Spleen (tissue), 11 donors: ENCODE measurements at regions not wholly inside any gene's neighbourhood (a gene's known extent, or its start where the extent isn't known, plus 50 kb on each side); places are given as distances from the start of the nearest gene placed in this dataset.

Source experiments
- DNase-seq: peaks from one replicate; pipeline ENCODE4 v3.0.0-alpha.2; 2020
- H3K27ac ChIP-seq, 8 donors: fragments of 200-600 bp; sonication (generic) in 7 of 8; 1 replicate in 4 of 8; 2 replicates in 4 of 8; pipeline versions ENCODE4 v1.5.0 to v1.8.0; 2016 to 2021; ENCODE audit warnings: inconsistent platforms in 4 of 8, mild to moderate bottlenecking in 4 of 8, moderate library complexity in 1 of 8
- H3K27me3 ChIP-seq, 7 donors: fragments of 200-600 bp; sonication (generic) in 6 of 7; replicated peaks in 1 of 7; 1 replicate in 4 of 7; 2 replicates in 3 of 7; pipeline versions ENCODE4 v1.5.0 to v1.8.0; 2016 to 2021; ENCODE audit warnings: inconsistent platforms in 3 of 7, mild to moderate bottlenecking in 1 of 7
- H3K36me3 ChIP-seq, 6 donors: fragments of 200-600 bp; sonication (generic) in 5 of 6; 1 replicate in 4 of 6; 2 replicates in 2 of 6; pipeline versions ENCODE4 v1.5.0 to v1.8.0; 2016 to 2021; ENCODE audit warnings: inconsistent platforms in 2 of 6
- H3K4me1 ChIP-seq, 6 donors: fragments of 200-600 bp; sonication (generic) in 5 of 6; 1 replicate in 3 of 6; 2 replicates in 3 of 6; pipeline versions ENCODE4 v1.5.0 to v1.8.0; 2016 to 2021; ENCODE audit warnings: inconsistent platforms in 3 of 6
- H3K4me3 ChIP-seq, 8 donors: fragments of 200-600 bp; sonication (generic) in 7 of 8; 1 replicate in 4 of 8; 2 replicates in 4 of 8; pipeline versions ENCODE4 v1.5.0 to v1.8.0; 2016 to 2021; ENCODE audit warnings: inconsistent platforms in 4 of 8, mild to moderate bottlenecking in 4 of 8, moderate library complexity in 2 of 8
- H3K9me3 ChIP-seq, 8 donors: fragments of 200-600 bp; sonication (generic) in 7 of 8; 1 replicate in 4 of 8; 2 replicates in 4 of 8; pipeline versions ENCODE4 v1.5.0 to v1.8.0; 2016 to 2021; ENCODE audit warnings: inconsistent platforms in 4 of 8
- POLR2A ChIP-seq, 3 donors: fragments of 450-650 bp; IDR thresholded peaks; one replicate each; pipeline ENCODE4 v1.5.1; 2017; ENCODE audit warnings: antibody characterized with exemption in 3 of 3, mild to moderate bottlenecking in 1 of 3
- POLR2AphosphoS5 ChIP-seq, 3 donors: sonication (generic); formaldehyde crosslinking; IDR thresholded peaks; one replicate each; pipeline ENCODE4 v1.5.1; 2017; ENCODE audit warnings: antibody characterized with exemption in 3 of 3
- WGBS, 5 donors: extraction: QIAGEN DNeasy Blood & Tissue Kit in 3 of 5; methylation state at CpG; one replicate each; pipeline versions ENCODE4 v1.1.5 to v1.1.7; 2013 to 2018; 5-methylcytosine and 5-hydroxymethylcytosine counted together
- intact Hi-C: fragments of 100-400 bp; cut with DNase I; formaldehyde crosslinking; loops from one replicate; pipeline ENCODE4 v1.15.0; 2023; ENCODE audit warnings: low total_unique reads
- TF ChIP-seq, protein P1 (sequence below), 11 experiments: fragments of 200-600 bp in 7 of 11; fragments of 450-650 bp in 4 of 11; sonication (generic) in 4 of 11; IDR thresholded peaks in 8 of 11; conservative IDR thresholded peaks in 3 of 11; 1 replicate in 7 of 11; 2 replicates in 4 of 11; pipeline versions ENCODE4 v1.4.0 to v1.8.0; 2016 to 2021; ENCODE audit warnings: antibody characterized with exemption in 11 of 11, inconsistent platforms in 4 of 11, mild to moderate bottlenecking in 1 of 11
- donor health status: healthy with polysubstance abuse.
- donor health status: DM: no; HTN: no; CAD: no; lungs with moderate emphysema.
- donor health status: DM: no; HTN: no; CAD: no.
- donor health status: Bipolar disorder and iron deficiency.
- donor health status: healthy.
- donor health status: DM: no; HTN: no; CAD: no.
- donor health status: DM: yes; HTN: yes; CAD: no.

DNA sequence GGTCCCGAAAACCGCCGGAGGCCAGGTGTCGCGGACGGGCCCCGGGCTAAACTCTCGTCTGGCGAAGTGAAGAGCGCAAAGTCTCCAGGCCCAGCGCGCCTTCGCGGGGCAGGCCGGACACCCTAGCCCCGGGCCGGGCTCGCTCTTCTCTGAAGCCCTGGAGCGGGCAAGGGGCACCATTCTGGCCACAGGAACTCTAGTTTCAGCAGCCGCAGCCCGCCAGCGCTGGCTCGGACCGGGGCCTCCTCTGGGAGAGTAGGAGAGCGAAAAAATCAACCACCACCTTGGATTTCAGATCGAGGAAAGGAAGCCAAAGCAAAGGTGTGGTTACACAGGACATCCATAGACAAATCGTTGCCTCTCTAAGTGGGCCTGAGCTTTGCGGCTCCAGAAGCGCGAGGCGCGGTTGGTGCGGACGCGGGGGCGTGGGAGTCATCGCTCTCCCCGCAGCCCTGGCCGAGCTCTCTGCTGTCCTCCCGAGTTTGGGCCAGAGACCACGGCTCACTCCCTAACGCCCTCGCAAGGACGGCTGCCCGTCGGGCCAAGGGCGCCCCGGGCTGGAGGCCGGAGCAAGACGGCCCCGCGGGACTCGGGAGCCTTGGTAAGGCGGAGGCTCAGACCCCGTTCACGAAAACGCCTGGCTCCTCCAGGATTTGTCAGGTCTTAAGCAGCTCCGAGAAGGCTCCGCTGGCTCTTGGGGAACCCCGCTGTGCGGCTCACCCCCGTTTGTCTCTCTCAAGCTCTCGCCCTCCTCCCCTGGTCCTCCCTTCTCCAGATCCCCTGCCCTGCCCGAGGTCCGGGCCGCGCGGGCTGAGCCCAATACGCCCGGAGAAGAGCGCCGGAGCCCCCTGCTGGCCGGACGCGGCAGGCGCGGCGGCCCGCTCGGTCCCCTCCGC lies 132.9 kb upstream of the DPYD start:
- peaks cover 4 to 75% (median 42%) of the 10 kb centered on the region in 7 donors for H3K27me3 ChIP-seq

GRCh38 chr1:98051065-98051675 lies 130.3 kb upstream of the DPYD start:
- Histone ChIP-seq H3K4me3 (no peak overlapping the region), H3K36me3 (no peaks in the 10 kb centered on the region), H3K9me3 (no peaks in the 10 kb centered on the region), H3K27me3 (peaks cover 15 to 98% (median 61%) of the 10 kb centered on the region in 7 donors), H3K27ac (no peak overlapping the region), H3K4me1 (peaks cover 9 to 39% (median 23%) of the 10 kb centered on the region in 6 donors)
- intact Hi-C loops, result loop anchor here (5.0 to 10.0 kb wide), 2 partner anchors 414 to 1084 kb away; no protein-coding TSS in a partner anchor
- 0% methylated on average over 1 of the region's 1 CpG for WGBS, 5 donors
- DNase-seq, result peak; percentile 77
- no peak for TF ChIP-seq POLR2AphosphoS5 (IDR thresholded peaks at IDR 0.05)
- TF ChIP-seq, protein P1, sequence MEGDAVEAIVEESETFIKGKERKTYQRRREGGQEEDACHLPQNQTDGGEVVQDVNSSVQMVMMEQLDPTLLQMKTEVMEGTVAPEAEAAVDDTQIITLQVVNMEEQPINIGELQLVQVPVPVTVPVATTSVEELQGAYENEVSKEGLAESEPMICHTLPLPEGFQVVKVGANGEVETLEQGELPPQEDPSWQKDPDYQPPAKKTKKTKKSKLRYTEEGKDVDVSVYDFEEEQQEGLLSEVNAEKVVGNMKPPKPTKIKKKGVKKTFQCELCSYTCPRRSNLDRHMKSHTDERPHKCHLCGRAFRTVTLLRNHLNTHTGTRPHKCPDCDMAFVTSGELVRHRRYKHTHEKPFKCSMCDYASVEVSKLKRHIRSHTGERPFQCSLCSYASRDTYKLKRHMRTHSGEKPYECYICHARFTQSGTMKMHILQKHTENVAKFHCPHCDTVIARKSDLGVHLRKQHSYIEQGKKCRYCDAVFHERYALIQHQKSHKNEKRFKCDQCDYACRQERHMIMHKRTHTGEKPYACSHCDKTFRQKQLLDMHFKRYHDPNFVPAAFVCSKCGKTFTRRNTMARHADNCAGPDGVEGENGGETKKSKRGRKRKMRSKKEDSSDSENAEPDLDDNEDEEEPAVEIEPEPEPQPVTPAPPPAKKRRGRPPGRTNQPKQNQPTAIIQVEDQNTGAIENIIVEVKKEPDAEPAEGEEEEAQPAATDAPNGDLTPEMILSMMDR (IDR thresholded peaks at IDR 0.05 in 8 of 11, conservative IDR thresholded peaks at IDR 0.05 in 3 of 11), result peak; percentile 57 to 89 (median 84)

More for the DNA sequence above, 132.9 kb upstream of the DPYD start:
- Histone ChIP-seq H3K9me3 (no peaks in the 10 kb centered on the region), H3K36me3 (no peaks in the 10 kb centered on the region), H3K4me3 (peak overlapping the region; percentile 32 to 71 (median 48)), H3K27ac (no peak overlapping the region), H3K4me1 (peaks cover 9 to 28% (median 17%) of the 10 kb centered on the region in 6 donors)
- intact Hi-C loops, result loop anchor here (5.0 to 10.0 kb wide), 2 partner anchors 411 to 1086 kb away; no protein-coding TSS in a partner anchor
- DNase-seq, result peak; percentile 92
- 2 to 5% (median 2%) methylated on average over 67 to 81 of the region's 81 CpGs for WGBS, 5 donors
- TF ChIP-seq, protein P1 (IDR thresholded peaks at IDR 0.05 in 8 of 11, conservative IDR thresholded peaks at IDR 0.05 in 3 of 11), result peak; percentile 15 to 96 (median 88)
- no peak for TF ChIP-seq POLR2A (IDR thresholded peaks at IDR 0.05)
- TF ChIP-seq POLR2AphosphoS5 (IDR thresholded peaks at IDR 0.05), result peak in 1 of 3 donors; percentile 42

DNA sequence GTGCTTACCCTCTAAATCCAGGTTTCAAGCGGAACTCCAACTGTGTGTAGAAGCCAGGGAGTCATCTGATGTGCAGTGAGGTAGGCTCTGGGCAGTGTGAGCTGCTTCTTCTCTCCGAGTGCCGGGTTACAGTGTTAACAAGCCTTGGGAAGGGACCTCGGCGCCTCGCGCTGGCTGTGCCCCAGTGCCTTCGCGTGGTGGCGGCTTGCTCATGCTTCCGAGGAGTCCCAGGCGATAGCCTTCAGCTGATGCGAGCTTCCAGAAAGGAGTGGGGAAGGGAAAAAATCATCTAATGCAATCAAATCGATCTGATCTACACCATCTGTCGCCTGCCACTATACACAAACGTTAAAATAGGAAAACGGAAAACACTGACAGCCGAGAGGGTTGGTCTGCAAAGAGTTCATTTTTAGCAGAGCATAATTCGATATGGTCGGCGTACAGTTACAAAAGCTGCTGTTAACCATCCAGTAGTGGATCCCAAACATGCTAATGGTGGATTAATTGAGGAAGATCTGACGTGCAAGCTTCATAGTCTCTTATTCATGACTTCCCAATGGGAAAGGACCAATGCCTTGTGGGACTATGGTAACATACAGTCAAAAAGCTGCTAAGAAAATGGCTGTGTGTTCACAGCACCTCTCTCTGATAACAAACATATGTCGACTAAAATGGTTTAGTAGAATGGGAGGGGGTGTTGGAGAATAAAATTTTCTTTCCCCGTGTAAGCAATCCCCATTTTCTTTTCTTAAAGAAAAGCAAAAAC lies 128.7 kb upstream of the DPYD start:
- 9 to 14% (median 11%) methylated on average over 24 of the region's 24 CpGs for WGBS, 5 donors
- no peak for DNase-seq
- H3K36me3 ChIP-seq, result no peaks in the 10 kb centered on the region
- no peaks in the 10 kb centered on the region for H3K9me3 ChIP-seq
- intact Hi-C loops, result loop anchor here (5.0 to 10.0 kb wide), 2 partner anchors 415 to 1082 kb away; no protein-coding TSS in a partner anchor
- peaks cover 11 to 52% (median 37%) of the 10 kb centered on the region in 6 donors for H3K4me1 ChIP-seq
- H3K27me3 ChIP-seq, result peaks cover 23 to 99% (median 77%) of the 10 kb centered on the region in 7 donors
- TF ChIP-seq, protein P1 (IDR thresholded peaks at IDR 0.05 in 8 of 11, conservative IDR thresholded peaks at IDR 0.05 in 3 of 11), result no peak
- TF ChIP-seq POLR2AphosphoS5 (IDR thresholded peaks at IDR 0.05) (no peak), POLR2A (IDR thresholded peaks at IDR 0.05) (no peak)
- H3K4me3 ChIP-seq, result no peak overlapping the region
- H3K27ac ChIP-seq, result no peak overlapping the region
